Activated CD4-positive, alpha-beta T cell treated with anti-CD3 and anti-CD28 coated beads, Interleukin-2, Interleukin-6, amounts not matched to agents 100 ng/mL and 50 ng/mL, durations not matched to agents 16 hours and 8 hours (primary cell): ENCODE measurements at regions not wholly inside any gene's neighbourhood (a gene's known extent, or its start where the extent isn't known, plus 50 kb on each side); places are given as distances from the start of the nearest gene placed in this dataset.

Experiments used
- DNase-seq: peaks from one replicate; pipeline ENCODE4 v3.0.0-alpha.2; 2020

DNA sequence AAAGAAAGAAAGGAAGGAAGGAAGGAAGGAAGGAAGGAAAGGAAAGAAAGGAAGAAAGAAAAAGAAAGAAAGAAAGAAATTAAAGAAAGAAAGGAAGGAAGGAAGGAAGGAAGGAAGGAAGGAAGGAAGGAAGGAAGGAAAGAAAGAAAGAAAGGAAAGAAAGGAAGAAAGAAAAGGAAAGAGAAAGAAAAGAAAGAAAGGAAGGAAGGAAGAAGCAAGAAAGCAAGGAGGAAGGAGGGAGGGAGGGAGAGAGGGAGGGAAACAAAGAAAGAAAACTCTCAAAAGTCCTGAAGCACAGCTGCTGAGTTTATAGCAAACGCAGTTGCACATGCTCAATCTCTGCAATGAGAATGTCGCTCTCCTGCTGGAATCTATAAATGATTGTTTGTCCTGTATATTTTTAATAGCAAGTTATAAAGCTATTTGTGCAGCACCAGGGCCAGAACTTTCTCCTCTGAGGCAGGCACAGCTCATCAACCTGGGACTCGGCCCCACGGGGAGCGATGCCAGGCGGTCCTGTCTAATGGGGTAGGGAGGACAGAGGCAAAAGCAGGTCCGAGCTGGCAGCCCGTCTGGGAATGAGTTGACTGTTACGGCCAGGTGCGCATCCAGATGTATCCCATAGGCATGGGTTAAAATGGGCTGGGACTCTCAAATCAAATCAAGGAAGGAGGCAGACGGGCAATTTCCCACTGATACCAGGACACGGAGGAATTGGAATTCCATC is 118.0 kb upstream of the PFKP start:
- no peak for DNase-seq

GRCh38 chr10:2948127-2948854 is 119.1 kb upstream of the PFKP start:
- peak; percentile 75 for DNase-seq

DNA sequence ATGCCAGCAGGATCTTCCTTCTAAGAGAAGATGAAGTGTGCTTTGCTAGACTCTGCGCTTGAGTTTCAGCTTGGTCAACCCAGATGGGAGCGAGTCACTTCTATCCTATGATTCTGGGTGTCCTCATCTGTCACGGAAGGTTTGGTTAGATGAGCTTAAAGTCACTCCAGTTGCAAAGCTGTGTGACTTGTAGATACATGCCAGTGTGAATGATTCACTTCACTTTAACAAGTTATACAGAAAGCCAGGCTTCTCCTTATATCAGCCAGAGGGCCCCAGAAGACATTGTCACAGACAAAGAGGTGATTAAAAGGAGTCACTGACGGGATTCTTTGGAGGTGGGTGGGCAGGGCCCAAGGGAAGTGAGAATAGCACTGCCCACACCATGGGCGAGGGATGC is 122.6 kb upstream of the PFKP start:
- no peak for DNase-seq

GRCh38 chr10:2943932-2944614 is 123.3 kb upstream of the PFKP start:
- no peak for DNase-seq

DNA sequence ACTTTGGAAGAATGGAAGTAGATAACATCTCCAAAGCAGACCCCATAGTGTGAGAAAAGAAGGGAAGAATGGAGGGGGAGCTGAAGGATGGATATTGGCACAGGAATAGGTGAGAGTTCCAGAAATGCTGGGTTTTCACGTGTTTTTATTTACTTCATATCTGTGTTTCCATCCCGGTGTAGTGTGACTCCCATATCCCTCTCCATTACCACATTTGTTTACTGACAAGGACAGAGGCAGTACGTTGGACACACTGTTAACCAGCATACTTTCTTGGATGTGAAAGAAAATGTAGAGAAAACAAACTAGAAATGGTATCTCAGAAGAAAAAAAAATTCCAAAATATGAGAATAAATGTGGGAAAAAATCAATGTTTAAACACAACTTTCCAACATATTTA is 124.4 kb upstream of the PFKP start:
- no peak for DNase-seq

GRCh38 chr10:2938869-2939268 is 128.5 kb upstream of the PFKP start:
- no peak for DNase-seq

- no peak for DNase-seq
These were observed 130.5 kb upstream of the PFKP start for GRCh38 chr10:2936816-2937215.

GRCh38 chr10:2935647-2936386 is 131.5 kb upstream of the PFKP start:
- no peak for DNase-seq

- DNase-seq, result no peak
These were observed 133.4 kb upstream of the PFKP start for GRCh38 chr10:2933924-2934323.

DNA sequence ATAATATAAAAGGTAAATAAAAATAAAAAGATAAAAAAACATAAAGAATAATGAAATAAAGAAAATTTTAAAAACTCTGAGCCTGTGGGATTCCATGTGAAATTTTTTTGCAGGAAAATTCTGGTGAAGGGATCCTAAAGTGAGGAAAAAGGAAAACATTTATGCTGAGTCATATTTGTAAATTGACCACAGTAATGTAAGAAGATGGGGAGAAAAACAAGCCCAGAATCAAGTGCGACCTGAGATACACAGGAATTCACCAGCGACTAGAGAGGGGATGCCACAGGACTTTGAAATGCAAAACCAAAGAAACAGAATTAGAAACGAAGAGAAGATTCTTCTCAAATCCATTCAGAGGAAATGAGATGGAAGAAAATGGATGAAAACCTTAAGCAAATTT is 133.8 kb upstream of the PFKP start:
- no peak for DNase-seq

DNA sequence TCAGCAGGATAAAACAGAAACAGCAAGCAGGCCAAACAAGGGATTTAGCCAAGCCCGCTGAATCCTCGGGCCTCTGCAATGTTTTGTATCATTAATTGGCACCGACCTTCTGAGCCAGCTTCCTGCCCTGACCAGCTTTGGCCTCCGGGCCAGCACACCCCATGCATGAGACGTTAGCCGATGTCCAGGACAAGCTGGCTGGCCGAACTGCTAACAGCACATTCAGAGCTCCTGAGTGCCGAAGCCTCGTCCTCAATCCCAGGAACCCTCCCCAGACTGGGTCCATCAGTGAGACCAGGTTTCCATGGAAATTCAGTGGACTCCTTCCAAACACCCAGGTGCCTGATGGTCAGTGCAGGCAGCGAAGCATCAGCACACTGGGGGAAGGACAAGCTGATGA is 134.3 kb upstream of the PFKP start:
- DNase-seq, result no peak

- DNase-seq, result no peak
These were observed 137.7 kb upstream of the PFKP start for GRCh38 chr10:2929480-2930258.

GRCh38 chr10:2927958-2928840 is 139.1 kb upstream of the PFKP start:
- peak; percentile 82 for DNase-seq

GRCh38 chr10:2926918-2927660 is 140.3 kb upstream of the PFKP start:
- DNase-seq, result no peak

GRCh38 chr10:2925631-2926030 is 141.7 kb upstream of the PFKP start:
- no peak for DNase-seq

GRCh38 chr10:2924431-2924830 is 142.9 kb upstream of the PFKP start:
- no peak for DNase-seq

- no peak for DNase-seq
These were observed 145.2 kb upstream of the PFKP start for GRCh38 chr10:2921956-2922680.

- no peak for DNase-seq
These were observed 146.7 kb upstream of the PFKP start for GRCh38 chr10:2920637-2921036.

GRCh38 chr10:2920168-2920567 is 147.2 kb upstream of the PFKP start:
- no peak for DNase-seq

- no peak for DNase-seq
These were observed 148.3 kb upstream of the PFKP start for GRCh38 chr10:2919016-2919415.
